Suppressor macrophage (primary cell): ENCODE measurements at regions not wholly inside any gene's neighbourhood (a gene's known extent, or its start where the extent isn't known, plus 50 kb on each side); places are given as distances from the start of the nearest gene placed in this dataset.

ENCODE experiments used
- DNase-seq, 4 experiments: peaks; one replicate each; pipeline ENCODE4 v3.0.0-alpha.2; 2020 to 2022

DNA sequence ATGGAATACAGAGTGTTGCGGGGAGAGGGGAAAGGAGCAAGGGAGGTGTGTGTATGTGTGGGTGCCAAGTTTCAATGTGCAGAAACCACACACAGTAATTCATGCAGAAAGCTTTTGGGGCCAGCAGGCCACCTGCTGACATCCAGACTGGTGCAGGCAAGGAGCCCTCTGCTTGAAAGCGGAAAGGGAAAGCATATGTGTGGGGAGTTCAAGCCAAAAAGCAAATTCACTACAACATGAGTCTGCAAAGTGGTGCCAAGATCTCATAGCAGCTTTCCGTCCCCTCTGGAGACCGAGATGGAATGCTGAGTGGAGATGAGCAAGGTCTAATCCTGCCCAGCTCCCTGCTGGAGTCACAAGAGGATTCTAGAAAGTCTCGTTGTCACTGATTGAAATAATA lies 159.7 kb upstream of the VLDLR start:
- no peak for DNase-seq

DNA sequence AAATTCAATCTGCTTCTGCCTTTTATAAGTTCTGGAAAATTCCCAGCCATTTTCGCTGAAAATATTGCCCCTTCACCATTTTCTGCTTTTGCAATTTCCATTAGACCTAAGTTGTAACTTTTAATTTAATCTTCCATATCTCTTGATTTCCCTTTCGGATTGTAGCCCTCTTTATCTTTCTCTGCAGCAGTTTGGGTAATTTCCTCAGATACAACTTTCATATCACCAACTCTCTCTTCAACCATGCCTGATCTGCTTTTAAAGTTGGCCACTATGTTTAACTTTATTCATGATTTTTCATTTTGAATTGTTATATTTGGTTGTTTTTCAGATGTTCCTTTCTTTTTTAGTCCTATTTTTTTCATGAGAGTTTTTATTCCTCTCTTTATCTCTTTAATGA lies 157.0 kb upstream of the VLDLR start:
- no peak for DNase-seq

DNA sequence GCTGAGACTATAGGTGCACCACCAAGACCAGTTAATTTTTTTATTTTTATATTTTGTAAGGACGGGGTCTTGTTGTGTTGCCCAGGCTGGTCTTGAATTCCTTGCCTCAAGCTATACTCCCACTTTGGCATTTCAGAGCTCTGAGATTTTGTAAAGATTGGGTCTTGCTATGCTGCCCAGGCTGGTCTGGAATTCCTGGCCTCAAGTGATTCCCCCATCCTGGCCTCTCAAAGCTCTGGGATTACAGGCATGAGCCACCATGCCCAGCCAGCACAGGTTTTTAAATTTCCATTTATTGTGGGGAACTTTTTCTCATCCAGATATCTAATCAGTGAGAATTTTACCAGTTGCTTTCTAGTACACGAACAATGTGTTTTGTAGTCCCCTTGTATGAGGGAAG lies 156.1 kb upstream of the VLDLR start:
- no peak for DNase-seq

DNA sequence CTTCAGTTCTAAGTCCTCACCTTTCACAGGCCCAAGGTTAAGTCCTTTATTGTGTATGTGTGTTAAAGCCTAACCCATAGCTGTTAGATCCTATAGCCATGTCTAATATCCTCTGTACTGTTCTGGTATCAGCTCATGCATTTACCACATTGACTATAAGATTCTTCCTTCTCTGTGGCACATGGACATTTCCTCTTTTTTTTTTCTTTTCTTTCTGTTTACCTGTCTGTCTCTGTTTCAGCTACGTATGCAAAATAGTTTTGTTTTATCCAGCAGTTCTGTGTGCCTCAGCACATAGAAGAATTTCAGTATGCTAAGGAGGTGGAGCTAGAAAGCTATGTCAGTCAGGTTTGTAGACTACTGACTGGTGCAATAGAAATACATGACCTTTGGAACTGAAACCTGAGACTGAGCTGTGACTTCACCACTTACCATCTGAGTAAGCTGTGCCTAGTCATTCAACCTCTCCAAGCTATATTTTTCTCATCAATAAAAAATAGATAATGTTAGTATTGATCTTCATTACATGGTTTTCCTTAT lies 155.6 kb upstream of the VLDLR start:
- no peak for DNase-seq

DNA sequence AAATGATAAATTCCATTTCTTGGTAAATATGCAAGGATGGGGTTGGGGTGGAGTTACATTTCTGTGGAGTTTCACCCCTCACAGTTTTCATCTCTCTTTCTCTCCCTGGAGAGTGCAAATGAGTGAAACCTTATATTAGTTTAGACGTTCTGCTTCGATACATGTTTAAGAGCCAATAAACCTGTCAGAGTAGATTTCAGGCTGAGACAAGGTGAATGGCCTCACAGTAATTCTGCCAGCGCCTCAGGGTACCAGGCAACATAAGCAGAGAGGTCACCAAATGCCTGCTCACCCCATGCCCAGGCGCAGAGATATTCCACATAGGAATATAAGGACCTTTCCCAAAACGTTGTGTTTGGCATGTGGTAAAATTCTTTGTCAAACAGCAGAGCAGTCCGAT lies 154.9 kb upstream of the VLDLR start:
- no peak for DNase-seq

DNA sequence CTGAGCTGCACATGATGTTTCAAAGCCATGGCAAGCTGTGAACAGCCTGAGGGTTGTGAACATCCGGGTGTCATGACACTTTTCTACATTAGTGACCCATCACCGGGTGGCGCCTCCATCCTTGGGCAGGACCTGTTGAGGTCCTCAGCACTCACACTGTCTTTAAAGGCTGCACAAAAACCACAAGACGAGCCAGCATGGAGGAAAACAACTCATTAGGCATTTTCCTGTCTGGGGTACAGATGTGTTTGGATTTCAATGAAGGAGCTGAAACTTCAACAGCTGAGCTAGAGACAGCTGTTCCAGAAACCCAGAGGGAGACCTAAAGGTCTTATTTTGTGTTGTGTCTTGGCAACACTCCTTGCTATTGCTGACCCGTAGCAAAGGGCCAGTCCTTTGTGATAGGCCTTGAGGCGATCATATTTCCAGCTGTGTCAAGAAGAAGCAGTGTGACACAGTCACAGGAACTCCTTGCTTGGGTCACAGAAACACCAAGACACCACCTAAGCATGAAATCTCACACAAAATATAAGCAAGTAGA lies 151.8 kb upstream of the VLDLR start:
- DNase-seq: peak; percentile 9 to 53 (median 32)

DNA sequence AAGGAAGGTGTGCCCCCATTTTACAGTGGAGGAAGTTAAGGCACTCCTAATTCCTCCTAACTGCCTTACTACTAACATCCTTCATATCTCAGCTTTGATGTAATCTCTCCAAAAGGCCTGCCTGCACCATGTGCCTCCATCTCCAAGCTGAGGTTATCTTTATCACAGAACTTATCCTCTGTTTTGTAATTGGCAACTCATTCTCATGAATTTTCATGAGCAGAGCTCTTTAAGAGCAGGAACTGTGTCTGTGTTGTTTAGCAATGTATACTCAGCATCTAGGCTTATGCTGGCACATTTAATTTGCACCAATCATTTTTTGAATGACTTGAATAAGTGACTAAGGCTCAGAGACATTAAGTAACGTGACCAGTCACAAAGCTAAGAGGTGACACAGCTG lies 147.9 kb upstream of the VLDLR start:
- DNase-seq: no peak

DNA sequence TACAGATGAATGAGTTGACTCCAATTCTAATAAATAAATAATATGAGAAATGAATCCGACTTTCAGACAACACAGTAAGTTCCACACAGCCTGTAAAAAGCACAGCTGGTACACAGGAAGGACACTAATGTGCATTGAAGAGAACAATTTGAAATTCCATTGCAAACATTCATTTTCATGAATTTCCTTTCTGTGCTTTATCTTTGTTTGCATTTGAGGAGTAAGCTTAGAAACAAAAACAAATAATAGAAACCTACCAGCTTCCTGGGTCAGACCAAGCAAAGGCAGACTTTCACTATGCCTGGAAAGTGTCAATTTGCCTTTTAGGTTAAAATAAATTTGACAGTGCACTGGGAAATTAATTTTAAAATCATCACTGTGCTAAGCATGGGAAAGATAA lies 143.8 kb upstream of the VLDLR start:
- no peak for DNase-seq

DNA sequence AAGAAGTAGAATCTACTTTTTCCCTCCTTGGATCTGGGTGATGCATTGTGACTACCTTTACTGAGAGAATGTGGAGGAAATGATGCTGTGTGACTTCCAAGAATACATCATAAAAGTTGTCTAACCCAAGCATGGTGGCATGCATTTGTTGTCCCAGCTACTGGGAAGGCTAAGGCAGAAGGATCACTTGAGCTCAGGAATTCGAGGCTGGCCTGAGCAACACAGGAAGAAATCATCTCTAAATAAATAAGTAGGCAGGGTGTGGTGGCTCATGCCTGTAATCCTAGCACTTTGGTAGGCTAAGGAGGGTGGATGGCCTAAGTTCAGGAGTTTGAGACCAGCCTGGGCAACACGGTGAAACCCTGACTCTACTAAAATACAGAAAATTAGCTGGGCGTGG lies 143.2 kb upstream of the VLDLR start:
- no peak for DNase-seq

DNA sequence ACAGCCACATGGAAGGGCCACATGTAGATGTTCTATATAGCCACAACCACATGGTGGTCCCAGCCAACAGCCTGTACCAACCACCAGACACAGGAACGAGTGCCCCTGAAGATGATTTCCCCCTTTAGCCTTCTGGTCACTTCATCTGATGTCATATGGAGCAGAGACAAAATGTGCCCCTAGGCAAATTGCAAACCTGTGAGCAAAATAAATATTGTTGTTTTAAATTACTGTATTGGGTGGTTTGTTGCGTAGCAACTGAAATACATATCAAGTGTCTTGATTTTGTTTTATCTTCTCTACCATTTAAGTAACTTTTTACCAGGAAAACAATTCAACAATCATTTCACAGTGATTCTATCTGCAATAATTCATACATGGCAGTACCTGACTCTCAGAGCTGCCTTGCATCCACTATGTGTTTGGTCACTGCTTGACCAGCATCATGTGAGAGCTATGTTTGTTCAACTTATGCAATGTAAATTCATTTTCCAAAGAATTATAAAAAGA lies 142.5 kb upstream of the VLDLR start:
- DNase-seq: no peak

DNA sequence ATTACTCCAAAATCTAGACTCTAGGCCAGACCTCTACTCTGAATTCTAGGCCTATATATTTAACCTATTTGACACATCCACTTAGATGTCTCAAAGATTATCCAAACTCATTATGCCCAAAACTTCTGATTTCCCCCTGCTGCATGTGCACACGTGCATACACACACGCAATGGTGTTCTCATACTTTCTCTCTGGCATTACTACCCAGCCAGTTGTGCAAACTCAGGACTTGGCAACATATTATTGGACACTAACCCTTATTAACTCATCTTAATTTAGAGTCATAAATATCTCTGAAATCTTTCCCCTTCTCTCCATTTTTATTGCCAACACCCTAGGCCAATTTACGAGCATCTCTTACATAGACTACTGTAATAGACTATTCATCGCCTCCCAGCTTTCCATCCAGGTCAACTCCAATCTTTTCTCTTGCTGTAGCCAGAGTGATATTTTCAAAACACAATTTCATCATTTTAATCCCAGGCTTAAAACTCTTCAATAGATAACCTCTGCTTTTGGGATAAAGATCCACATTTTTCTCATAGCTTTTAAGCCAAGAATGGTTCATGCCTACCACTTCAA lies 141.2 kb upstream of the VLDLR start:
- no peak for DNase-seq

DNA sequence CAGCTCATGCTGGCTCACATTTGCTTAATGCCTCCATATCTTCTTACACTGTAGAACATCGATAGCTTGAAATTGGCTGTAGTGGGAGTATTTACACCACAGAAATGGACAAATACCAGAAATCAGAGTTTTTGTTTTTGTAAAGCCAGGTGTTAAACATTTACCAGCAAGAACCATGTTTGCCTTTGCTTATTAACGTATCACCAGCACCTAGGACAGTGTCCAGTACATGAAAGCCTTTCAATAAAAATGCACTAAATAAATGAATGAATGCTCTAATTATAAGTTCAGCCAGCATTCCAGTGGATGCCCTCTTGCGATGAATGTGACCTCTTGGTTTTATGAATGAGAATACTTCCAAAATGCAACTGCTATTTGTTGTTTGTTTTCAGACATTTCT lies 140.4 kb upstream of the VLDLR start:
- DNase-seq: no peak

DNA sequence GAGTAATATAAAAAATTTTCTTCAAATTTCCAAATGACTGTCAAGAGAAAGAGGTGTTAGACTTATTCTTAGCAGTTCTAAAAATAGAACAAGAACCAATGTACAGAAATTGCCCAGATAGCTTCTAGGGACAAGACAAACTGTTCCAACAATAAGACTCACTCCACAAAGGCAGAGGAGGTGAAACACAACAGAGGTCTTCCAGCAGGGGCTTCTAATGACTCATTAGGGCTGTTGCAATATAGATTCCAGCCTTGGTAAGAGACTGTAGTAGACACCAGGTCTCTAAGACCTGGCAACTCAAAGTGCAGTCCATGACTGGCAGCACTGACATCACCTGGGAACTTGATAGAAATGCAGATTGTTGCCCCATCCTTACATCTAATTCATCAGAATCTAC lies 134.6 kb upstream of the VLDLR start:
- no peak for DNase-seq

DNA sequence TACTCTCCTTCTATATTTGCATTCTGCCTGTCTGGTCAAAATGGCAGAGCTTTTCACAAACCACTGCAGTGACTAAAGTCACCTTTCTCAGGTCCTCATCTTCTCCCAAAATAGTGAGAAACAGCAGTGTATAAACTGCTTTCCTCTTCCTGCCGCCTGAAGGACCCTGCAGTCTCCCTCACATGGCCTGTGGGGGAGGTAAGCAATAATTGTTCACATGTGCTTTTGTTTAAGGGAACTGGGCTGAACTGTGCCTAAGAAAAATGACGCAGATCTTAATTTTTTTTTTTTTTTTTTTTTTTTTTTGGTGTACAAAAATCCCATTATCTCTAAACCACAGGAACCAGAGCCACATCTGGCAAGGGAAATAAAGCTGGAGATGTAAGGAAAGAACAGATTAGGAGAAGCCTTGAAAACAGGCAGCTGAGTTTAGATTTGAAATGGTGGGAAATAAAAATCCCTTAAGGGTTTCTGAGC lies 131.7 kb upstream of the VLDLR start:
- DNase-seq: peak in 1 of 4 experiments; percentile 3

DNA sequence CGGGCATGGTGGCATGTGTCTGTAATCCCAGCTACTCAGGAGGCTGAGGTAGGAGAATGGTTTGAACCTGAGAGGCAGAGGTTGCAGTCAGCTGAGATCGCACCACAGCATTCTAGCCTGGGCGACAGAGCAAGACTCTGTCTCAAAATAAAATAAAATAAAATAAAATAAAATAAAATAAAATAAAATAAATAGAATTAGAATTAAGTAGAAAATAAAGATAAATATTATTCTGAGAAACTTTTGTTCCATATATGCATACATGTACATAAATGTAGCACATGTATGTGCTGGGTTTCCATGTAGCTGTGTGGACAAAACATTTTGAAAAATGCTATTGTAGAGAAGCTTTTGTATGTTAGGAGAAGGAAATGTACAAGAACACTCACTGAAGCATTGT lies 129.4 kb upstream of the VLDLR start:
- DNase-seq: no peak

DNA sequence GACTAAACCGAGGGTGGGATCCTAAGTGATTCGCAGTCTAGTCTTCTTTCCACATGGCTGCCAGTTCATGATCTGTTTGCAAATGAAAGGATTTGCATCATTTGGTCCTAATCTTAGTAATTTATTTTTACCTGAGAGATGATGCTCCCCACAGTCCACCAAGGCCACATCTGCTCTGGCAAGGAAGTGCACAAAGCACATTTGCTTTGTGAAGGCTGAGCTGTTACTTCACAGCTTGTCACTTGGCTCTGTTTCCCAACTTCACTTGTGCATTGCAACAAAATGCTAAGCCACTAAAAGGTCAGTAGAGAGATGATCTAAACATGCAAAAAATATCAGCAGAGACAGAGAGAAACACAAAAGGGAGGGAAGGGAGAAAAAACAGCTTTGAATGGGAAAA lies 128.5 kb upstream of the VLDLR start:
- DNase-seq: peak; percentile 13 to 60 (median 36)

DNA sequence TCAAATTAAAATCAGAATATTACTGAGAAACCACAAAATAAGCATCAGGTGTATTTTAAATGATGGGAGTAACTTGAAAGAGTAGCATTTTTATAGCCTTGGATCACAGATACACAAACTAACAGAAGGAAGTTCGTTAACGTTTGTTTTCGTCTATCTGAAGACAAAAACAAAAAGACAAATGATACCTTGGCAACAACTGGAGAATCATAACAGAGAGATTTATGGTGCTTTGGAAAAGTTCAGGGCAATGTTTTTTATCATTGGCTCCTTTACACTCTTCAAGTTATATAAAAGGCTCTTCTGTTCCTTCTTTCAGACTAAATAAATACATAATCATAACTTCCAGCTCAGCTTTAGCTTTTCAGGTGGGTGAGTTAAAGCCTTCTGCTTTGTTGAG lies 128.1 kb upstream of the VLDLR start:
- DNase-seq: no peak

DNA sequence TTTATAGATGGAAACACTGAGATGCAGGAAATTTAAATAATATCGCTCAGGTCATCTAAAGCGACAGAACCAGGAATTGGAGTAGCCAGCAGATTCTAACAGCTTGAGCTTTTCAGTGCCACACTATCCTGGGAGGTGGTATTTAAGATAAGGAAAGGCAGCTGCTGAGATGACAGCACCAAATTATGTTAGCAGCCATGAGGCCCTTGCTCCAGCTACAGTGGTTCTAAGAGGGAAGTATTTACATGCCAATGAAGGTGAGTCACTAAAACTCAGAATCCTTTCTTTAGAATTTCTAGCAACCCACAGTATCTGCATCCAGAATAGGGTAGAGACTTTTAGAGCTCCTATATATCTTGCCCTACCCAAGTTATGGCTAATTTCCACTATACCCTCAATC lies 127.0 kb upstream of the VLDLR start:
- peak in 2 of 4 experiments; percentile 6 for DNase-seq

DNA sequence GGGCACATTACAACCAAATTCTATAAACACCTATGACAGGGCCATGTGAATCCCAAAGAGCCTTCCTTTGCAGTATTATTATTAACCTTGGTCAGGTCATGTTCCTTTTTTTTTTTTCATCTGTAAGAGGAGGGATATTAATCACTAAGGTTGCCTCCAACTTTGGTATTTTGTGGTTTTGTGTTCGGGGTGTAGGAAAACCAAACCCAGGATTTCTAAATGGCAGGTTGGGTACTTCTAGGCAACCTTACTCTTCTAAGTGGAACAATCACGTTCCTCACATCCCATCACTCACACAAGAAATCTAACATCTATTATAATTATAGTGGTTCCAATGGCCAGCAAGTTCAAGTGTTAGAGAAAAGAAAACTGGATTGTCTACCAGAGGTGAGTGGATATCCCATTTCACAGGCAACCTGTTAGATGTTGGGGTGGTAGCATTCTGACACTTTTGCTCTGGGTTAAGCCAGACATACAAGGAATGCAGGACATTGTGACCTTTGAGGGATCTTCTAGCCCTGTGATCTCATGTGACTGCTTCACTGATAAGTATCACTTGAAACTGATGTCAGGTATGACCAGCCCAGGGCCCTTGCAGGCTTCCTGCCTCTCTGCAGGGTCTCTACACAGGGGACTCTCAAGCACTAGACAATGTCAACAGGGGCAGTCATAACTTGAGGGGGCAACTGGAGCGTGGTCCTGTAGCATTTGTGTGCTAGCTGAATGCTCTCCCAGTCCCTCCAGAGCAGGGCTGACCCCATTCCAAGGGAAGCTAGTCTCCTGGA lies 126.2 kb upstream of the VLDLR start:
- DNase-seq: no peak

DNA sequence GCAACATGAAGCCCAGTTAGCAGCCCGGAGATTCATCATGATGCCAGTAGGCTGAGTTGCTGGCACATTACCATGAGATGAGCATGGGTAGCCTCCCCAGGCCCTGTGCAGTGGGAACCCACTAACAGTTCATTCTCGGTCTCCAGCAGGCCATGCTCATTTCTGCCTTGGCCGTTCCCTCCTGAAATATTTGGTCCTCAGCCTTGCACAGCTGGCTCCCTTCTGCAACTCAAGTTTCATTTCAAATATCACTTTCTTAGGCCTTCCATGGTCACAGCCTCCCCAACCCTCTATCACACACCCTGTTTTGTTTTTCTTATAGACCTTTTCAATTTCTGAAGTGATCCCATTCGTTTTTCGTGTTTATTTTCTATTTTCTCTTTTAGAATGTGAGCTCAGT lies 125.4 kb upstream of the VLDLR start:
- DNase-seq: no peak

DNA sequence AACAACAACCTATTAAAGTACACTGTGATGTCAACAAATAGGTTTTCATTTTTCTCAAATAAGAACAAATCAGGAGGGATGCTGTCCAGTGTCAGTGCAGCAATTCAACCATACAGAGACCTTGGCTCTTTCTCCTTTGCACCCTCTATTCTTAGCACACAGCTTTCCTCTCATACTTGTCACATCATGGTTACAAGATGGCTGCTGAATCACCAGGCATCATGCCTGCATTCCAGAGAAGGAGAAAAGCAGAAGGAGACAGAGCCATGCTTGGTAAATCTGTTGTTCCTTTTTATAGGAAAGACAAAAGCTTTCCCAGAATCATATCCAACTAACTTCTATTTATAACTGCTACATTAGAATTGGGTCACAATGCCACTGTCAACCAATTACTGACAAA lies 124.7 kb upstream of the VLDLR start:
- DNase-seq: no peak

DNA sequence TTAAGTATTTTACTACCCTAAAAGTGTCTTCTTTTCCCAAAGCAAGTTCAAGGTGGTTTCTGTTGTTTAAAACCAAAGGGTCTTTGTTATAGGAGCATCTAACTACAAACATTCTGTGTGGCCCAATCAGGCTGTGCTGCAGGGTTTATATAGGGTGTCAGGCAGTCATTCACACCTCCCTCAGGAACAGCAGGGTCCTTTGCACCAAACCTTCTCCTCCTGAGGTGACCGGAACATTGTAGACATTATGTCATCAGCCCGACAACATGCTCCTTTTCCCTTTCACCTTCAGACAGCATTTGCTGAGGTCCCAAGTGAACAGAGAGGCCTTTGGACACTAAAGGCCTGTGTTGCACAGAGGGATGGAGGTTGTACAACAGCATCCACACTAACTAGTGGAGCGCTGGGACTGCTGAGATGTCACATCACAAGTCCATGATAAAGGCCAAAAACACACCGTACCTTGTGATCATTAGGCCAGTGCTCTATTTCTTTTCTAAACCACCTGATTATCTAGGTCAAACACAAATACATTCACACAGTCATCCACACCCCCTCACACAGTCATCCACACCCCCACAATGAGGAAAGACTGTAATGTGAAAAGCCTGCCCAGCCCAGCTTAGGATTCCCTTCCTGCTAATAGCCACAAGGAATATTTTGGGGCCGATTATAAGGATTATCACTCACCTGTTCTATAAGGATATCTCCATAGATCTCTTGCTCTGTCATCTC lies 123.8 kb upstream of the VLDLR start:
- DNase-seq: peak in 3 of 4 experiments; percentile 4 to 38 (median 31)

DNA sequence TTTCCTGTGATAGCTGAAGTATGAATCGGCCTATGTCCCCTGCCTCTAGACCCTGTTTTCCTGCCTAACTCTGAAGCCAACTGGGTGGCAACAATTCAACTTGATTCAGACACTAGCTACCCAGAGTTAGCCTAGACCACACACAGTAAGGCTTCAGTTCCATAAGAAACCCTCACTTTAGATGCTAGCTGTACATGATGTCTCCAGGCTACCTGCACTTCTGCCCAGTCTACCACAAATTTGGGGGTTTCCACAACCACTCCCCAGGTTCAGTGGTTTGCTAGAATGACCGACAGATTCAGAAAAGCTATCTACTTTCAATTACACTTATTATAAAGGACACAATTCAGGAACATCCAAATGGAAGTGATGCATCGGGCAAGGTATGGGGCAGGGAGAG lies 119.4 kb upstream of the VLDLR start:
- no peak for DNase-seq
